Stimulated activated CD4-positive, alpha-beta T cell treated with anti-CD3 and anti-CD28 coated beads, Interleukin-1b, Interleukin-23, amount 100 ng/mL, for 48 hours (primary cell): ENCODE measurements at regions not wholly inside any gene's neighbourhood (a gene's known extent, or its start where the extent isn't known, plus 50 kb on each side); places are given as distances from the start of the nearest gene placed in this dataset.

ENCODE experiments used
- DNase-seq: peaks from one replicate; pipeline ENCODE4 v3.0.0-alpha.2; 2020

DNA sequence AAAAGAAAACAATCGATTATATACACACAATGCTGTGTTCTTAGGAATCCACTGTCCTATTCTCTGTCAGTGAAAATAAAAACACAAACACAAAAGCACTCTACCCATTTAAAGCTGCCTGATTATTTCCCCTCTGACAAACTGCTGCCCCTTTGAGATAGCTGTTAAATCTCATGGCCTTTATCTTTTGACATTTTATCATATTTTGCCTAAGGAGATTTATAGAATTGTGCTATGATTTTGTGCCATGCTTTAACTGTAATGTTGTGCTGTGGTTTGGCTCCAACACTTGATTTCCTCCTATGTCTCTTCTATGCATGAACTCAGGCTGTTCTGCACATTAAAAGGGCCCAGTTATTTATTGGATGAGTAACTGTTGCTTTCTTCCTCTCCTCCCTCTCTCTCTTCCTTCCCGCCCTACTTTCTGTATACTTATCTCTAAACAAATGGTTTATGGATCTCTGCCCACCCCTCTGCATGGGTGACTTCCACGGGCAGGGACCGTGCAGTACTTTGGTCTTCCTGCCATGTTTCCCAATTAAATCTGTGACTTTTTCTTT, 1096.6 kb downstream of the TSN start:
- no peak for DNase-seq

DNA sequence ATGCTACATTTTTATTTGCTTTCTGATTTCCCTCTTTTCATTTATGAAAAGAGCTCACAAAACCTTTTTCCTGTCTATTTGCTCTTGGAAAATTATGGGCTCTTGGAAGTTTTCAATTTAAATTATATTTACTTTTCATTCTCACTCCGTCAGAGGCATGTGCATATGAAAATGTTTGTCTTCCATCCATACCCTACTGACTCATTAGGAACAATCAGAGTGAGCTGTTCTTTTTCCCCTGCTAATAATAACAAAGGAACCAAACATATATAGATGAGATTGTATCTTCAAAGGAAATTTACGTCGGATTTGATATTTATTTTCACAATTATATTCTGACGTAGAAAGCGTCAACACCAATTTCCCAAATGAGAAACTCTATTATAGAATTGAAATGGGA, 1101.2 kb downstream of the TSN start:
- no peak for DNase-seq

DNA sequence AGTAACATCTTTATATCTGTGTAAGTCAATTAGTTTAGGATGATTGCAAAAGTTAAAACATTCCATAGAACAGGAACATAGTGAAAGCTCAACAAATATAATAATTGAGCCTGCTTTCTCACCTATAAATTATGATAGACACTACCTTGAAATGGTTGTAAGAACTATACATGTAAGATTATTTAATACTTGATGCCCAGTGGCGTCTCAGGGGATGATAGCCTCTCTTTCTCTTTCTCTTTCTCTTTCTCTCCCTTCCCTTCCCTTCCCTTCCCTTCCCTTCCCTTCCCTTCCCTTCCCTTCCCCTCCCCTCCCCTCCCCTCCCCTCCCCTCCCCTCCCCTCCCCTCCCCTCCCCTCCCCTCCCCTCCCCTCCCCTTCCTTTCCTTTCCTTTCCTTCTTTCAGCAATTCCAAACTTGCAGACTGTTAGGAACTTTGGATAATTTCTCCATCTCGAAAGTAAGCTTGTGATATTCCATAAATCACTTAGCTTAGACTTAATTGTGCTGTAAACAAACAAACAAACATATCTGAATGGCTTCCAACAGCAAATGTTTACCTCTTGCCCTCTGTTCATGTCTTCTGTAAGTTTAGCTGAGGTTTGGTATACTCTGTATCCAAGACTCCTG, 1102.7 kb downstream of the TSN start:
- DNase-seq: no peak

DNA sequence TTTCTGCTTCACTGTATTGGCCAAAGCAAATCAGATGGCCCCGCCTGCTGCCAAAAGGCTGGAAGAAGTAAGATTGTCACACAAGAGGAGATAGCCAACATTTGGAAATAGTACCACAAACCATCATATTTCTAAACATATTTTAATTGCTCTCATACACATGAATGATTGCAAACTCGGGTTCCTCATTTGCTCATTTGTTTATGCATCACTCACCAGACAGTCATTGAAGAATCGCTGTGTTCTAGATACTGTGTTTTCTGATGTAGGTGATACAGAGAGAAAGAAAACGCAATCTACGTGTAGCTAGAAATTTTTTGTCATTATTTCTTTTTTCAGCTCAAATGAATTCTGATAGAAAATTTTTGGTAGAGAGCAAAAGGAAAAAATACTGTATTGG, 1103.4 kb downstream of the TSN start:
- DNase-seq: no peak

DNA sequence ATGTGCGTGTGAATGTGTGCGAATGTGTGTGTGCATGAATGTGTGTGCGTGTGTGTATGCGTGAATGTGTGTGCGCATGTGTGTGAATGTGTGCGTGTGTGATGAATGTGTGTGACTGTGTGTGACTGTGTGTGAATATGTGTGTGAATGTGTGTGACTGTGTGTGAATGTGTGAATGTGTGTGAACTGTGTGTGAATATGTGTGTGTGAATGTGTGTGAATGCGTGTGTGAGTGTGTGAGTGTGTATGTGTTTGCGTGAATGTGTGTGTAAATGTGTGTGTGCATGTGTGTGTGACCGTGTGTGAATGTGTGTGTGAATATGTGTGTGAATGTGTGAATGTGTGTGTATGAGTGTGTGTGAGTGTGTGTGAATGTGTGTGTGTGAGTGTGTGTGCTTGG, 1103.8 kb downstream of the TSN start:
- no peak for DNase-seq

DNA sequence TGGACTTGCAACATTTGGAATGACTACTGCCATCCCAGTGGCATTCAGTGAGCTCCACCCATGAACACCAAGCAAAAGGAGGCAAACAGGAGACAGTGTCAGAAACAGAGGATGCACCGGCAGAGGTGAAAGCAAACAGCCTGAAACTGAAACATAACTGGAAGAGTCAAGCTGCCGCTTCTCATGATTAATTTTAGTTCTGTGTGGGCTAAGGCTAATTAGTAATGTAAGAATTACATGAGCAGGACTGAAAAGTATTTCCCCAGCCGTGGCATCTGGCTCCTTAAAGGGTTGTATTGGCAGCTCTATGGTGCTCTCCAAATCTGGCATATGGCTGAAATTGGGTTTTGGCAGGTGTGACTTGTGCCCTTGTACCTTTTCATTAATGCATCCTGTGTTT, 1108.1 kb downstream of the TSN start:
- DNase-seq: no peak

DNA sequence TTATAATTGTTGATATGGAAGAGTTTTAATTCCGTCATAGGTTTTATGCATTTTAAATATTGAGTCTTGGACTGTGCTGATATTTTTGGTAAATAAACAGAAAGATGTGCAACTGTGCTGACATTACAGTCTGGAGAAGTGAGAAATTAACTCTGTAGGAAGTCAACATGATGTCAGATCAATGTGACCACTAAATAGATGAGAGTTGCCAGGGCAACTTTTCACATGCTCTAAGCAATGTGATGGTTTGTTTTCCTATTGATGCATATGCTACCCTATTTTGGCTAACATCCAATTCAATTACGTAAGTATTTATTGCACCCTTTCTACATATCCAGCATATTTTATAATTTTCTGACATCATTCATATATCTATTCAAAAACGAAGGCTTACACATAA, 1109.3 kb downstream of the TSN start:
- DNase-seq: no peak

DNA sequence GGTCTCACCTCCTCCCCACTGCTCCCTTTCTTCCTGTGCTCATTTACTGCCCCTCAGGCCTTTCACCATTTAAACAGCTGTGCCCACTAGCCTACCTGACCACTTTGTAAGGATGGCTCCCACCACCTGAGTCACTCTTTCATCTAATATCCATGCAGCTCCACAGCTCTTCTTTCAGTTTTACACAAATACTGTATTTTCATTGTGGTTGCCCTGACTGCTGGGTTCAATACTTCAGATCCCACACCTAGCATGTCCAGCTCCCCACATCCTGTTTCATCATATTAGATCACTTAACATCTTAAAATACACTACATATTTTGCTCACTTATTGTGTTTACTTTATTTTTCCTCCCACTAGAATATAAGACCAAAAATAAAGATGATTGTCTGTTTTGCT, 1110.6 kb downstream of the TSN start:
- no peak for DNase-seq

DNA sequence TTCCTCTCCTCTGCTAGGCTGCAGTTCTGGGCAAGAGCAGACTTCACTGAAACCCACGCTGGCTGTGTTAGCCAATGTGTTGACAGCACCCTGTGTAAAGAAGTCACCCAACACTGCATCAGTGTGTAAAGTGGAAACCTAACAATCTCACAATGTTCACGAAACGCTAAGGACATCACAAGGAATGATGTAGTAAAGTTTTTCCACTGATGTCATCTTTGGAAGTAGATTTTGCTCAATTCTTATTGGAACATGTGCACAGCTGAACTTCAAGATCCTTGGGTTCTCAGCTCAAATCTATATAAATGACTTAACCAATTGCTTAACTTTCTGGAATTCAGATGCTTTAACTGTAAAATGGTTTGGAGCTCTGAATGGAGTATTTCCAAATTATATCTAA, 1112.5 kb downstream of the TSN start:
- no peak for DNase-seq

DNA sequence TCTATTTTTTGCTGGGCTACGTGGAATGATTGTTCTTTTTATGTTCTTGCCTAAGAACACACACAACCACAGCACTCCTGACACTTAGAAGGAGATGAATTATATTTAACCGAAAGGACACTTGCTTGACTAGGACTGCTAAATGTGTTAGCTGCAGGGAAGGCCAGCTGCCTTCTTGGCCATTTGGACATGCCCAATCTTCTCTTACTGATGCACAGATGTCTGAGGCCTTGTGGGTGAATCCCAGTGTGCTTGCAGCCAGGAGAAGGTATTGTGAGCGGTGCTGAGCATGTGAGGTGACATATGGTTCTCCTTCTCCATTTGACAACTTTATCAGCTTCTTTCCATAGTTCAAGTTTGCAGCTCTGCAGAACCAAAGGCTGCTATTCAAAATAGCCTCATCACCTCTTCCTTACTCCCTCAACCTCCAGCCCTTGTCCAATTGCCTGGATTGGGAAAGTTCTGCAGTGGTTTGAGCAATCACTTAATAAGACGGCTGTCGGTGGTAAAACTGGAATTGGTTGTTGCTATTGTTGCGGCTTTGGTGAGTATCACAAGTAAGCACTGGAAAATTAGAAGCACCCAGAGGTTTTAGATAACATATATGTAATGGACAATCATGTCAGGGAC, 1113.3 kb downstream of the TSN start:
- DNase-seq: no peak

DNA sequence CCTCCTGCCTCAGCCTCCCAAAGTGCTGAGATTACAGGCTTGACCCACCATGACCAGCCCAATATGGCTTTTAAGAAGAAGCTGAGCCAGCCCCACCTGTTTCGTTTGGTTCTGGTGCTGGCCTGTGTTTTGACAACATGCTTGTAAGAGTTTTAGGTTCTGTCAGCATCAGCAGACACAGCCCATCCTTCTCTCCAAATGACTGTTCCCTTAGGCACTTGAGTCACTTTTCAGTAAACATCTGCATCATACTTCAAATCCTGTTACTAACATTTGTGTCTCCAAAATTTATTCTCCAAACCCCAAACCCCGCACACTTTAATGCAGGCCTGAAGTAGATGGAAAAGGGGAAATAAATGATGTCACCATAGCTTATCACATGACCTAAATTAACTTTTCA, 1118.5 kb downstream of the TSN start:
- DNase-seq: no peak

DNA sequence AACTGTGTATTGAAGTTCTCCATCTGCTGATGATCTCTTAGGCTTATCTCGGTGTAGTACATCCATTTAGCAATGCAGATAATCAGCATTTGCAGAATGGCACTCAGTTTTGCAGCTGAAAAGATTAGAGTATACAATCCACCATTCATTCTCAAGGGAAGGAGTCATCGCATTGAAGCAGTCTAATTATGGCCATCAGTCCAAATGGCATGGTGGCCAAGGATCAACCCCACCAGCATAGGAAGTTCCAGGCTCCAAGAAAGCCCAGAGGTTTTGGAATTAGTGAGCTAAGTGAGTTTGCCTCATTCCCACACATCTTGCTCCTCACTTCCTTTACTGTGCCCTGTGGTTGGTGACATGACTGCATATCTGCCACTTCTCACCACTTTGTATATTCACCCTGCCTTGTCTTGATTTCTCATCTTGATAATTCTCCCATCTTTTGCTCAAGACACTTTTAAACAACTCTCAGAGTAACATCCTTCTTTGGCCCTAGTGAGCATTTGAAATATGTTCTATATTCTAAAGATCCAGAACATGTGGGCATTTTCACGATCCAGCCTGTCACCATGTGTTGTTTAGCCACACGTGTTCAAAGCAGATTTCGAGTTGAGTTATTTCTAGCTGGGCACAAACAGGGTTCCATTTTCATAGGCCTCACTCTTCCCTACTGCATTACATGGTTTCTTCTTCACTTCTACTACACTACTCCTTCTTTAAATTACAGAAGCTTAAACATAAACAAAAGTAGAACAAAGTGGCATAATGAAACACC, 1119.8 kb downstream of the TSN start:
- DNase-seq: no peak

DNA sequence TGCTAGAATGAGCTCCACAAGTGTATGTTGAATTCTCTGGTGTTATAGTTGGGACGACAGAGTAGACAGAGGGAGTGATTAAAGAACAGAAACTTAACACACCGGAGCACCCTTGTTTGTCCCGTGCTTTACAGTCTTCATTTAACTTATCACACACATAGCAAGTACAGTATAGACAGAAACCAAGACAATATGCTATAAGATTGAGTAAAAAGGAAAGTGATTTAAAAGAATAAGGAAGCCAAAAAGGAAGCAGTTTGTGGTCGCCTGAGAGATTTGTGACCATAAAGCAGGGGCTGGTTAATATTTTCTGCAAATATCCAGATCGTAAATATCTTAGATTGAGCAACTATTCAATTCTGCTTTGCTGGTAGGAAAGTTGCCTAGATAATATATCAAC, 1128.4 kb downstream of the TSN start:
- no peak for DNase-seq

DNA sequence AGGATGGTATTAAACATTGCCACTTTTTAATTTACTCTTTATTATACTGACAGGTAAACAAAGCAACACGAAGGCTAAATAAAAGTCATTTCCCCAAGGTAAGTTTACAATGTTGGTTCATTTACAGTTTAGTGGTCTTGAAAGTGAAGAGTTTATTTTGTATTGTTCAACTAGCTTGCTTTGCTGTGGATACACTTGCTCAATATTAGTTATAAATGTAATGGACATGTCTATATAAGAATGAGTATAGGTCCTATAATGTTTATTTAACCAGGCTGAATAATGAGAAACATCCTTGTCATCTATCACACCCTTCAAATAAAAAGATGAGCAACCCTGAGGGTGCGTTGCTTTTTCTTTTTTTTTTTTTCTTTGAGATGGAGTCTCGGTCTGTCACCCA, 1129.4 kb downstream of the TSN start:
- no peak for DNase-seq

DNA sequence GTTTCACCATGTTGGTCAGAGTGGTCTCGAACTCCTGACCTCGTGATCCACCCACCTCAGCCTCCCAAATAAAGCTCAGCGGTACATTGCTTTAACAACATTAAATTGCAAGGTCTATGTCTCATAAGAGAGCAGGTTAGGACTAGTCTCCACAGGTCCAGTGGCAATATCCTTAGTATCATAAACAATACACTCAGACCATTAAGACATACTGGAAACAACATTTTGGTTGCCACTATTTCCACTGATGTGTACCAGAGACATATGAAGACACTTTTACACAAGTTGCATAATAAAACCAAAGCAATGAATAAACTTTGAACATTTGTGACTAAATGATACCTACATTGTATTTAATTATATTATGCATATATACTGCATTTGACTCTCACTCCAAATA, 1130.0 kb downstream of the TSN start:
- no peak for DNase-seq

DNA sequence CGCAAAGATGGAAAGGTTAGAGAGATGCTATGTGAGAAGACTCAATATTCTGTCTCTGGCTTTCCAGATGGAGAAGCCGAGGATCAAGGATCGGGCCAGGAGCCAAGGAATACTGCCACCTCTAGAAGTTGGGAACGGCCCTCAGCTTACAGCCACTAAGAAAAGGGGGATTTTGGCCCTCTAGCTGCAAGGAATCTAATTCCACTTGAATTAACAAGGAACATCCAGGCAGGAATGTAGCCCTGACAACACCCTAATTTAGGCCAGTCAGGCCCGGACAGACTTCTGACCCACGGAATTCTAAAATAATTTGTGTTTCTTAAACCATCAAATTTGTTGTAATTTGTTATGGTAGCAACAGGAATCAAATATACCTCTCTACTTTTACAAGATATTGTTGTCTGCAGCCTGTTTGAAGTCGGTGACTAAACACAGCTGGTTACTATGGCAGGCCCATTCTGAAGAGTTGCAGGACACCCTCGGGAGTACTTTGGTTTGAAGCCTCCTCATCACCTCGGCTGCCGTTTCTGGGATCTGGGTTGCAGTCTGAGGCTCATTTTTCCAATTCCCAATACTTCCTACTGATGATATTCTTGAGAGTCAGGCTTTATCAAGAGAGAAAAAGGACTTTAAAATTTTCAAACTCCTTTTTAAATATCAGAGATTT, 1131.2 kb downstream of the TSN start:
- no peak for DNase-seq

DNA sequence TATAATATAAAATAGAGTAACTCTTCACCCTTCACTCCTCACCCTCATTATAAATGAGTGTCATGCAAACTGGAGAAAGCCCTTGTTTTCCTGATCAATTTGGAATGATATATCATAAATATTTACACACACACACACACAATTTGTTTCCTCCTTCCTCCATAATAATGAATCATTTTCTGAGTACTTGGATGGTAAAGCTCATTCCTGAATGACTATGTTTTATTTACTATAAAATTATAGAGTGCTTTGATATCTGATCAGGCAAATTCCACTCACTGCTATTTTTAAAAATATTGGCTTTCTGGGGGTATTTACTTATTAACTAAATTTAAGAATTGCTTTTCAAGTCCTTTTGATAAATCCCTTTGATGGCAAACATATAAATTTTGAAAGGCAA, 1125.5 kb upstream of the CNTNAP5 start:
- DNase-seq: no peak

DNA sequence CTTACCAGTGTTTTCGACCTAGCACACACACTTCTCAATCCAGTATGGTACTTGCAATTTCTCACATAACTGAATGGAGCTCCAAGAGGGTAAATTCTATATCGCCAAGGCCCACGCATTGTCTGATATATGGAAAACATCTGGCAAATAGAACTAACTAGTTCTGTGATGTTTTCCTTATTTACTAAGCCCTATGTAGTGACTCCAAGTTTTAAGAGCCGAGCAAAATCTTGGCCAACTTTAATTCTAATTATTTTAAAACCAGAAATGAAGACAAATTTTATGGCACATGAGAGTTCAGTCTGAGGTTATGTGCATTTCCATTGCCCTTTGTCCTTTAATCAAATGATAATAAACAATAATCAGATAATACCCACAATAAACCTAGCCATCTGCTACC, 1119.7 kb upstream of the CNTNAP5 start:
- no peak for DNase-seq

DNA sequence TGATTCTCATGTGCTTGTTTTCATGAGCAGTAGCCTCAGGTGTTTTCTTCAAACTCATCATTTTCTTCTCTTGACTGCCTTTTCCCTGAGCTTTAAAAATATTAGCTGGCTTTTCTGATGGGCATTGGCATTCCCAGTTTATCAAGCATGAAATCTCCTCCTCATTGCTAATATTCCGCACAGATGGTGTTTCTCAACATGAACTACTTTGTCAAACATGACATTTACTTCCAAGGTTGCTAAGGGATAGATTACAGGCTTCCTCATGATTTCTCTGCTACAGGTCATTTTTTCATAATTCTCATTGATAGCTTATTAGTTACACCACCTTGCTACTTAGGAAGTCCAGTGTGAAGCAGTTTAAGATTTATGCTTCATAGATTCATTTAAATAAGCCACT, 1116.9 kb upstream of the CNTNAP5 start:
- no peak for DNase-seq

DNA sequence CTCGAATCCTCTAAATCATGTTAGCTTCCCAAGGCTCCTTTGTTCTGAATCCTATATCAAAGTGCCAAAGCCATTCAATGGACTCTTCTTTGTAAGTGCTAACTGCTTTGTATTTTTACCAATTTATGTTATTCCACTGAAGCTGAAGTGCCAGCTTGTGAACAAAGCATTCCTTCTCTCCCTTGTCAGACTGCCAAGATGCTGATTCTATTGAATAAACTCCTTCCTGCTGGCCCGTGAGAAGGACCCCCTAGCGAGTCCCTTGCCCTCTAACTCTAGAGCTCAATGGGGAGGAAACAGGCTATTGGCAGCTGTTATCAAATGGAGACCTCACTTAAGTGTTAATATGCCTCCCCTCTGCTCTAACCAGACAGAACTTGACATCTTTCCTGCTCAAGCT, 1097.9 kb upstream of the CNTNAP5 start:
- no peak for DNase-seq

DNA sequence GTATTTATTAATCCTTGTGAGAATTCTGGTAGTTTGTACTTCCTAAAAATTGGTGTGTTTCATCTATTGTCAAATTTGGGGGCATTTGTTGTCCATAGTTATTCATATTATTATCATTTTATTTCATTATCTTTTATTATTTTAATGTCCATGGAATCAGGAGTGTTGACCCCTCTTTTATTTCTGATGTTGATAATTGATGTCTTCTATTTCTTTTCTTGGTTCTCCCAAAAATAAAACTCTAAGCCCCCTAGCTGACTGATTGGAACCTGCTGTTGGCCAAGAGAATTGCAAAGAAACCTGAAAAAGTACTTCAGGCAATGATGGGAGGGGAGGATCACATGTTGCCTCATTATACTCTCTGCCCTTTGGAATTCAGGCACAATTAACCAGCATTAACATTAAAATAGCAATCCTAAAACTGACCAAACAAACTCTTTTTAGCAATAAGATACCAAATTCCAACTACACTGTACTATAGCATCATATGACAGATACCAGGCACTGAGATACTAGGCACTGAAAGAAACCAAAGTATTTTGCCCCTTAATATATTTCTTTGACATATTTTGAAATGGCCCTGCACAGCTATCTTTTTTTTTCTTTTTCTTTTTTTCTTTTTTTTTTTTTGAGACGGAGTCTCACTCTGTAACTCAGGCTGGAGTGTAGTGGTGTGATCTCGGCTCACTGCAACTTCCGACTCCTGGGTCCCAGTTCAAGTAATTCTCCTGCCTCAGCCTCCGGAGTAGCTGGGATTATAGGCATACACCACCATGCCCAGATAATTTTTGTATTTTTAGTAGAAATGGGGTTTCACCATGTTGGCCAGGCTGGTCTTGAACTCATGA, 1097.2 kb upstream of the CNTNAP5 start:
- no peak for DNase-seq

DNA sequence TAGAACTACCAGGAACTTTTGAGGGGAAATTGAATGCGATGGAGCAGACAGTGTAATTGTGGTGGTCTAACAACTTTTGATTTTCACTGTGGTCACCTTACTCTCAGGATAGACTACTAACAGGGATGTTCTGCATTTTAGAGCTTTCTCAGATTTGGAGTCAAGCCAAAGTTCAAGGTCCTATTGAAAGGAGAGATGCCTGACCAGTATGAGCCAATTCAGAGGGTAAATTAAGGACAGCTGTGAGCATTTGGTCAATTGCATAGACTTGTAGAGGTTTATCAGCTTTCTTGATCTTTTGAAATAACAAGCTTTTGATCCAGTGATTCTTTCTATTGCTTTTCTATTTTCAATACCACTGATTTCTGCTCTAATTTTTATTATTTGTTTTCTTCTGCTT, 1095.7 kb upstream of the CNTNAP5 start:
- no peak for DNase-seq

DNA sequence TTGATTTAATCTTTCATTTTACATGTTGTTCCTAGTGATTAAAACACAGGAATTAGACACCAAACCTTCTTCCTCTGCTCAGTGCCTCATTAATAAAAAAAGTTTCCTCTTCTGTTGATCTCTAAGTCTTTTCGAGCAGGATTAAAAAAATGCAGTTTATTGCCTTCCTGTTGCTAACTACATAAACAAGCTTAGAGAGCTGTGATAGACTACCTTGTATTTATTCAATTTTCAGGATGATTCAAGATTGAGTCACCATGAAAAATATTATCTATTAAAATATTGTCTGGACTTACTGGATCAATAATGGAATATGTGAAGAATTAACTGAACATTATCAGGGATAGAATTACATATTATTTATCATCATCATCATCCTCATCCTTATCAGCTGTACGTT, 1089.6 kb upstream of the CNTNAP5 start:
- DNase-seq: no peak
